Osteocyte (in vitro differentiated cells): ENCODE measurements at regions not wholly inside any gene's neighbourhood (a gene's known extent, or its start where the extent isn't known, plus 50 kb on each side); places are given as distances from the start of the nearest gene placed in this dataset.

ENCODE experiments used
- DNase-seq: peaks from one replicate; pipeline ENCODE4 v3.0.0; 2021; ENCODE audit warnings: mixed read lengths; ENCODE audit not compliant: unreplicated experiment; ENCODE audit errors: extremely low spot score
- H3K27ac Mint-ChIP-seq: one replicate; pipeline ENCODE4 v1.8.0; 2021; ENCODE audit warnings: mild to moderate bottlenecking, mixed read lengths; ENCODE audit not compliant: unreplicated experiment
- H3K27me3 Mint-ChIP-seq: one replicate; pipeline ENCODE4 v1.8.0; 2021; ENCODE audit warnings: mixed read lengths; ENCODE audit not compliant: unreplicated experiment
- H3K36me3 Mint-ChIP-seq: one replicate; pipeline ENCODE4 v1.8.0; 2021; ENCODE audit warnings: mixed read lengths; ENCODE audit not compliant: unreplicated experiment
- H3K4me1 Mint-ChIP-seq: one replicate; pipeline ENCODE4 v1.8.0; 2021; ENCODE audit warnings: mixed read lengths; ENCODE audit not compliant: unreplicated experiment
- H3K4me3 Mint-ChIP-seq: one replicate; pipeline ENCODE4 v1.8.0; 2021; ENCODE audit warnings: mild to moderate bottlenecking, moderate library complexity, mixed read lengths; ENCODE audit not compliant: unreplicated experiment
- H3K9me3 Mint-ChIP-seq: one replicate; pipeline ENCODE4 v1.8.0; 2021; ENCODE audit warnings: mixed read lengths; ENCODE audit not compliant: unreplicated experiment
- CTCF ChIP-seq: fragments of 200-600 bp; sonication (generic); IDR thresholded peaks from 2 replicates; pipeline ENCODE4 v1.5.0; 2021; ENCODE audit warnings: antibody characterized with exemption, mild to moderate bottlenecking, moderate library complexity

DNA sequence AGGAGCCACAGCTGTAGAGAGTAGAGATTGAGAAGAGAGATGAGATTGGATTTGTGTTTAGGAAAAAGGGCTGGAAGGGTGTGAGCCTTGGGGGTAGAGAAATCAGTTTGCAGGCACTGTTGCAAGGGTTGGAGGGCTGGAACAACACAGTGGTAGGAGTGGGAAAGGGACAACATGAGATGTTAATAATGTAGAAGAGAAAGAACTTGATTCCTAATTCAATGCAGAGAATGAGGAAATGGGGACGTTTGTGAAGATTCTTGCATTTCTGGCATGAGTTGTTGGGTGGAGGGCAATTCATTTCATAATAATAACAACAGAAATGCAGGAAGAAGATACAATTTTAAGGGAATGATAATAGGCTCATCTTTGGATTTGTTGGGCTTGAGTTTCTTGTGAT lies 141.4 kb upstream of the TBX18 start:
- TF ChIP-seq CTCF, result no peak
- H3K27me3 Mint-ChIP-seq, result peaks cover 3% of the 10 kb centered on the region
- H3K27ac Mint-ChIP-seq, result no peak overlapping the region
- no peaks in the 10 kb centered on the region for H3K4me1 Mint-ChIP-seq
- no peaks in the 10 kb centered on the region for H3K36me3 Mint-ChIP-seq
- DNase-seq, result no peak
- H3K4me3 Mint-ChIP-seq, result no peak overlapping the region
- no peaks in the 10 kb centered on the region for H3K9me3 Mint-ChIP-seq

DNA sequence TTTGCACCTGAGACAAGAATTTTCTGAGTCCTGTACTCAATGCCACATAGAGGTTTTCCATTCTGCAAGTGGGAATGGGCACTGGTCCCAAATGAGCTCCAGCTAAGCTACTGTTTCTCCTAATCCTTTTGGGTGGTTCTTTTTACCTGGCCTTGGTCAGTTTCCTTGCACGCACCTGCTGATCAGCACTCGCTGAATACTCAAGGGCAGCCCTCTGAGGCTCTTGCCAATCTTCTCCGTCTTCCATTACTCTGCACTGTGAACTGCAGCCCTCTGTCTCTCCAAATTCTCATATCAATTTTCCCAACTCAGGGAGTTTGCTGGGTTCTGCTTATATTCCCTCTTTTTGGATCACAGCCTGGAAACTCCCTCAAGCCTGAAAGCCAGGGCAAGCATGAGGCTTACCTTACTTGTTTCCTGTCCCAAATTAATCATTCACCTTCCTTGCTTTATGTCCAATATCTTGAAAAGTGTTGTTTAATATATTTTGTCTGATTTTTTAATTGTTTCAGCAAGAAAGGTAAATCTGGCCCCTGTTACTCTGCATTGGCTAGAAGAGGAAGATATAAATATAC lies 138.0 kb upstream of the TBX18 start:
- Mint-ChIP-seq H3K27ac (no peak overlapping the region), H3K36me3 (no peaks in the 10 kb centered on the region), H3K27me3 (peaks cover 3% of the 10 kb centered on the region), H3K4me1 (no peaks in the 10 kb centered on the region), H3K4me3 (no peak overlapping the region), H3K9me3 (no peaks in the 10 kb centered on the region)
- TF ChIP-seq CTCF, result no peak
- no peak for DNase-seq

- TF ChIP-seq CTCF, result no peak
- H3K9me3 Mint-ChIP-seq, result no peaks in the 10 kb centered on the region
- H3K36me3 Mint-ChIP-seq, result no peaks in the 10 kb centered on the region
- H3K27me3 Mint-ChIP-seq, result peaks cover 10% of the 10 kb centered on the region
- H3K4me3 Mint-ChIP-seq, result no peak overlapping the region
- no peak for DNase-seq
- no peak overlapping the region for H3K27ac Mint-ChIP-seq
- H3K4me1 Mint-ChIP-seq, result no peaks in the 10 kb centered on the region
These were observed 133.7 kb upstream of the TBX18 start for GRCh38 chr6:84897988-84898594.

GRCh38 chr6:84897011-84897410 lies 132.6 kb upstream of the TBX18 start:
- no peaks in the 10 kb centered on the region for H3K36me3 Mint-ChIP-seq
- no peak overlapping the region for H3K4me3 Mint-ChIP-seq
- no peaks in the 10 kb centered on the region for H3K9me3 Mint-ChIP-seq
- no peak for DNase-seq
- TF ChIP-seq CTCF, result no peak
- H3K27me3 Mint-ChIP-seq, result peaks cover 10% of the 10 kb centered on the region
- no peak overlapping the region for H3K27ac Mint-ChIP-seq
- H3K4me1 Mint-ChIP-seq, result no peaks in the 10 kb centered on the region

GRCh38 chr6:84892671-84893070 lies 128.3 kb upstream of the TBX18 start:
- H3K9me3 Mint-ChIP-seq, result no peaks in the 10 kb centered on the region
- no peaks in the 10 kb centered on the region for H3K36me3 Mint-ChIP-seq
- H3K27me3 Mint-ChIP-seq, result peaks cover 14% of the 10 kb centered on the region
- TF ChIP-seq CTCF, result no peak
- DNase-seq, result no peak
- no peak overlapping the region for H3K27ac Mint-ChIP-seq
- no peak overlapping the region for H3K4me3 Mint-ChIP-seq
- H3K4me1 Mint-ChIP-seq, result no peaks in the 10 kb centered on the region
